HL-60 (cell line): ENCODE measurements at regions not wholly inside any gene's neighbourhood (a gene's known extent, or its start where the extent isn't known, plus 50 kb on each side); places are given as distances from the start of the nearest gene placed in this dataset.

ENCODE experiments used
- GABPA ChIP-seq: IDR thresholded peaks from 2 replicates; pipeline ENCODE4 v1.6.1; 2012; ENCODE audit warnings: low read depth
- POLR2AphosphoS5 ChIP-seq: IDR thresholded peaks from 2 replicates; pipeline ENCODE4 v1.6.1; 2012; ENCODE audit warnings: low read depth
- REST ChIP-seq: IDR thresholded peaks from 2 replicates; pipeline ENCODE4 v1.6.1; 2012; ENCODE audit warnings: low read depth; ENCODE audit not compliant: insufficient replicate concordance
- SPI1 ChIP-seq: IDR thresholded peaks from 2 replicates; pipeline ENCODE4 v1.6.1; 2012; ENCODE audit warnings: low read depth, mild to moderate bottlenecking, borderline replicate concordance
- TF ChIP-seq, protein P1 (sequence below): IDR thresholded peaks from one replicate; pipeline ENCODE4 v1.5.1; 2011; ENCODE audit warnings: low read length, control low read depth, inconsistent platforms; ENCODE audit not compliant: insufficient read depth

- TF ChIP-seq POLR2AphosphoS5 (no peak), GABPA (no peak), REST (no peak), SPI1 (no peak)
- TF ChIP-seq, protein P1, sequence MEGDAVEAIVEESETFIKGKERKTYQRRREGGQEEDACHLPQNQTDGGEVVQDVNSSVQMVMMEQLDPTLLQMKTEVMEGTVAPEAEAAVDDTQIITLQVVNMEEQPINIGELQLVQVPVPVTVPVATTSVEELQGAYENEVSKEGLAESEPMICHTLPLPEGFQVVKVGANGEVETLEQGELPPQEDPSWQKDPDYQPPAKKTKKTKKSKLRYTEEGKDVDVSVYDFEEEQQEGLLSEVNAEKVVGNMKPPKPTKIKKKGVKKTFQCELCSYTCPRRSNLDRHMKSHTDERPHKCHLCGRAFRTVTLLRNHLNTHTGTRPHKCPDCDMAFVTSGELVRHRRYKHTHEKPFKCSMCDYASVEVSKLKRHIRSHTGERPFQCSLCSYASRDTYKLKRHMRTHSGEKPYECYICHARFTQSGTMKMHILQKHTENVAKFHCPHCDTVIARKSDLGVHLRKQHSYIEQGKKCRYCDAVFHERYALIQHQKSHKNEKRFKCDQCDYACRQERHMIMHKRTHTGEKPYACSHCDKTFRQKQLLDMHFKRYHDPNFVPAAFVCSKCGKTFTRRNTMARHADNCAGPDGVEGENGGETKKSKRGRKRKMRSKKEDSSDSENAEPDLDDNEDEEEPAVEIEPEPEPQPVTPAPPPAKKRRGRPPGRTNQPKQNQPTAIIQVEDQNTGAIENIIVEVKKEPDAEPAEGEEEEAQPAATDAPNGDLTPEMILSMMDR: no peak
Measured at GRCh38 chr3:166473501-166473900, 636.3 kb upstream of the BCHE start.
